ENCODE measurements at regions not wholly inside any gene's neighbourhood (a gene's known extent, or its start where the extent isn't known, plus 50 kb on each side); places are given as distances from the start of the nearest gene placed in this dataset.
A peak's percentile ranks its signal among the peaks of the same experiment; 100 is the strongest.

DNA sequence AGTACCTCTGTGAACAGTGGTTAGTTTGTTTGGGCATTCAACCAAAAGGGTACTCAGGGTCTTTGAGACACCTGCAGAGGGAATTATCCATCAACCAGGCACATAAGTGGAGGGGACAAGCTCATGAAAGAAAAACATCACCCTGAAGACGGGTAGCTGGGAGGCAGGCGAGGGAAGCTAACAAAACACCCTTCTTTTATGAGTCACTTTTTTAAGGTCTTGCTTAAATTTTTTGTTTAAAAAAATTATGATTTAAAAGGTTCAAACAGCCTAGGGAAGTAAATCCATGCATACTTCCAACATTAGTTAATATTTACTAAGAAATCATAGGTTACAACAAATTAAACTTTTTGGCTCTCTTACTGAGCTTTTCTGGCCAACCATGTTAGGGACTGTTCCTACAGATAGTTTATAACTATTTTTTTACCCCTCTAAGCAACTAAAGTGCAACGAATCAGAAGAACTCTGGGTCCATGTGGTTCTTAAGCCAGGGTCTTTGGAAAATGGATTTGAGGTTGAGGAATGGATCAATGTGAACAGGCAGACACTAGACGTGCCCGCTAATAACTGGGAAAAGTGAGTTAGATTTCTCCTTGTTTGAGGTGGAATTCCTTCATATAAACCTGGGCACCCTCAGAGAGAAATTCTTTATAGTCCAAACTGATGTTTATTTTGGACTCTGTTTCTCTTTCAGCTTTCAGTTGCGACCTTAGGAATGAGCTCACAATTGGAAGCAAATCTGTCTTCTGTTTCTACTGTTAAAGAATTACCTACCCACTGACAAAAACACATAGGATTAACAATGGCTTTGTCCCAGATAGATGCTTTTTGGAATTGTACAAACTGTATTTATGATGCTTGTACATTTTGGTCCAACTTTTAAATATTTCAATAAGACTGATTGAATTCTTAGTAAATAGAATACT is 123.0 kb downstream of the LYPLAL1 start:
- H3K27ac ChIP-seq = peak overlapping the region in 5 of 10 donors; percentile 2 to 69 (median 33)

DNA sequence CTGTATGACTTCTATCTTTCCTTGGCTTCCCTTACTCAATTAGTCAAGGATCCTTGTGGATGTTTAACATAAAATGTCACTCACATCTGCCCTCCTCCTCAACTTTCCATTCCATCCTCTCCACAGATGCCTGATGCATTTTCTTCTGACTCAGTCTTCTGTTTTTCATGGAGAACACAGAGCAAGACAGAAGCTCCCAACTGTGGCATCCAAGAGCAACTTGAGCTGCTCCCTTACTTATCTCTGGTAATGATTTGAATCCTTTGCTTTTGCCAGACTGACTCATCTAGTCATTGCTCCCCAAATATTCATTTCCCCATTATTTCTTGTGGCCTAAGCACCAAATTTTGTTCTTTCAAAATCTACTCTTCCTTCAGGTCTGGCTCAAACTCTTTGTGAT is 120.6 kb downstream of the LYPLAL1 start:
- no peak for ATAC-seq
- DNase-seq = no peak
- H3K4me3 ChIP-seq = no peak overlapping the region
- peaks cover 0 to 20% (median 0%) of the 10 kb centered on the region in 9 donors for H3K36me3 ChIP-seq
- TF ChIP-seq, protein P1, sequence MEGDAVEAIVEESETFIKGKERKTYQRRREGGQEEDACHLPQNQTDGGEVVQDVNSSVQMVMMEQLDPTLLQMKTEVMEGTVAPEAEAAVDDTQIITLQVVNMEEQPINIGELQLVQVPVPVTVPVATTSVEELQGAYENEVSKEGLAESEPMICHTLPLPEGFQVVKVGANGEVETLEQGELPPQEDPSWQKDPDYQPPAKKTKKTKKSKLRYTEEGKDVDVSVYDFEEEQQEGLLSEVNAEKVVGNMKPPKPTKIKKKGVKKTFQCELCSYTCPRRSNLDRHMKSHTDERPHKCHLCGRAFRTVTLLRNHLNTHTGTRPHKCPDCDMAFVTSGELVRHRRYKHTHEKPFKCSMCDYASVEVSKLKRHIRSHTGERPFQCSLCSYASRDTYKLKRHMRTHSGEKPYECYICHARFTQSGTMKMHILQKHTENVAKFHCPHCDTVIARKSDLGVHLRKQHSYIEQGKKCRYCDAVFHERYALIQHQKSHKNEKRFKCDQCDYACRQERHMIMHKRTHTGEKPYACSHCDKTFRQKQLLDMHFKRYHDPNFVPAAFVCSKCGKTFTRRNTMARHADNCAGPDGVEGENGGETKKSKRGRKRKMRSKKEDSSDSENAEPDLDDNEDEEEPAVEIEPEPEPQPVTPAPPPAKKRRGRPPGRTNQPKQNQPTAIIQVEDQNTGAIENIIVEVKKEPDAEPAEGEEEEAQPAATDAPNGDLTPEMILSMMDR (IDR thresholded peaks at IDR 0.05) = no peak
- intact Hi-C loops (cut with DNase I) = no loop called here
- H3K27ac ChIP-seq = peak overlapping the region in 4 of 10 donors; percentile 3 to 42 (median 19)
- H3K9me3 ChIP-seq = no peaks in the 10 kb centered on the region
- H3K27me3 ChIP-seq = no peaks in the 10 kb centered on the region
- H3K4me1 ChIP-seq = peaks cover 0 to 40% (median 3%) of the 10 kb centered on the region in 9 donors

More for the DNA sequence above, 123.0 kb downstream of the LYPLAL1 start:
- TF ChIP-seq, protein P1 (IDR thresholded peaks at IDR 0.05) = no peak
- no peaks in the 10 kb centered on the region for H3K9me3 ChIP-seq
- no peaks in the 10 kb centered on the region for H3K27me3 ChIP-seq
- ATAC-seq = no peak
- WGBS, 2 donors = 73 to 84% methylated on average over 6 of the region's 6 CpGs
- H3K4me3 ChIP-seq = no peak overlapping the region
- intact Hi-C loops (cut with DNase I) = no loop called here
- DNase-seq = no peak
- H3K4me1 ChIP-seq = peaks cover 0 to 47% (median 8%) of the 10 kb centered on the region in 9 donors
- peaks cover 0 to 20% (median 0%) of the 10 kb centered on the region in 9 donors for H3K36me3 ChIP-seq

DNA sequence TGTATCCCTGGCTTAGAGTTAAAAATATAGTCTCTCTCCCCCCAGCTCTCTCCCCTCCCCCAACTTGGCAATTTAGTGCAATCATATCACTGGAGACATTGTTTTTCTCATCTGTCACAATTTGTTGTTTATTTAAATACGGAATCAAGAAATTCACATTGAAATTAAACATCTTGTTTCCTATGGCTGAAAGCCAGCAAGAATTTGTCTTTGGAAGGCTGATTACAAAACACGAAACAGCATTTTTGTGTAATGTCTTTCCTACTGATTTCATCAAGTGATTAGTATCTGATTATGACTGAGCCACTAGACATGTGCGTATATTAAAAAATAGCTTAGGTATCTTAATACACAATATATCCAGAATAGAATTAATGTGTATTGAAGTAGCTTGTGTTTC is 119.7 kb downstream of the LYPLAL1 start:
- 67 to 70% methylated on average over 3 of the region's 3 CpGs for WGBS, 2 donors

DNA sequence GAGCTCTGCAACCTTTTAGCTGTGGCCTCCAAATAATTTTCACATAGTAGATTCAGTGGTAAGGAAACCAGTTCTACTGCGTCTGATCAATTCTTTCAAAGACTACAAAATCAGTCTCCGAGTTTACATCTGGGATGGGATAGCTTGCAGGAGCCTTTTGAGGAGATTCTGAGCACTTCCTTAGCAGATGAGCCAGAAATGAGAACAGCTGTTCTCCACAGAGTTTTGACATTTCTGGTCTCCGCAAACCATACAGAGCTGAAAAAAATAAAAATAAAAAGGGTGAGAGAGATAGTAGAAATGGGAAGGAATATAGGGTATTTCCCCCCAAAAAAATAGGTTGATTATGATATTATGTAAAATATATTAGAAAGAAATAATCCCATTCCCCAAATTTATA is 119.3 kb downstream of the LYPLAL1 start:
- Histone ChIP-seq H3K4me3 (no peak overlapping the region), H3K27me3 (no peaks in the 10 kb centered on the region), H3K27ac (peak overlapping the region in 5 of 10 donors; percentile 6 to 55 (median 27)), H3K36me3 (peaks cover 0 to 20% (median 0%) of the 10 kb centered on the region in 9 donors), H3K9me3 (no peaks in the 10 kb centered on the region), H3K4me1 (peaks cover 0 to 32% (median 3%) of the 10 kb centered on the region in 9 donors)
- TF ChIP-seq, protein P1 (IDR thresholded peaks at IDR 0.05) = no peak
- WGBS, 2 donors = 61 to 73% methylated on average over 3 of the region's 3 CpGs
- intact Hi-C loops (cut with DNase I) = no loop called here
- DNase-seq = no peak
- peak in 5 of 8 donors; percentile 48 to 74 (median 65) for ATAC-seq

More for the DNA sequence above, 119.7 kb downstream of the LYPLAL1 start:
- DNase-seq = no peak
- H3K4me3 ChIP-seq = no peak overlapping the region
- H3K9me3 ChIP-seq = no peaks in the 10 kb centered on the region
- TF ChIP-seq, protein P1 (IDR thresholded peaks at IDR 0.05) = no peak
- intact Hi-C loops (cut with DNase I) = no loop called here
- ATAC-seq = peak in 1 of 8 donors; percentile 26
- H3K4me1 ChIP-seq = peaks cover 0 to 32% (median 3%) of the 10 kb centered on the region in 9 donors
- H3K27ac ChIP-seq = peak overlapping the region in 6 of 10 donors; percentile 6 to 55 (median 26)
- H3K36me3 ChIP-seq = peaks cover 0 to 20% (median 0%) of the 10 kb centered on the region in 9 donors
- H3K27me3 ChIP-seq = no peaks in the 10 kb centered on the region
